ENCODE measurements at regions not wholly inside any gene's neighbourhood (a gene's known extent, or its start where the extent isn't known, plus 50 kb on each side); places are given as distances from the start of the nearest gene placed in this dataset.

DNA sequence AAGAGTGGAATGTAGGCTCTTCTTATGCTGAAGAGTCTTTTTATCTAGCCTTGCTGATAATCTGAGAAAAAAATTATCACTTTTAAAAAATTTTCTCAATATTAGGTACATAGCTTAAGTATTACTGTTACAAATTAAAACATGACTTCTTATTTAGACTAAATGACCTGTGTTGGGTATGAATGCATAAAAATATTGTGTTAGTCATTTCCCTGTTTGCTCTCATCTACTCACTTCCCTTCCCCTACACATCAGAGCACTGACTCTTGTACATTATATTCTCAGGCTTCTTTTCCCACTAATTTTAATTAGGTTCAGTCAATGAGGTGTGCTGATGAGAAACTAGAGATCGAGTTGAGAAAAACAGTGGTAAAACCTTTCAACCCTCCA lies 881.0 kb downstream of the PCDH18 start:
- TF ChIP-seq TAF1 (IDR thresholded peaks at IDR 0.05; ENCODE audit: low read depth) (no peak), RAD21 (IDR thresholded peaks at IDR 0.05; ENCODE audit: low read depth) (no peak), CREB1 (IDR thresholded peaks at IDR 0.05; ENCODE audit: low read depth) (no peak), YY1 (IDR thresholded peaks at IDR 0.05; ENCODE audit: low read depth) (no peak), TEAD4 (IDR thresholded peaks at IDR 0.05) (no peak)
- TF ChIP-seq, protein P1, sequence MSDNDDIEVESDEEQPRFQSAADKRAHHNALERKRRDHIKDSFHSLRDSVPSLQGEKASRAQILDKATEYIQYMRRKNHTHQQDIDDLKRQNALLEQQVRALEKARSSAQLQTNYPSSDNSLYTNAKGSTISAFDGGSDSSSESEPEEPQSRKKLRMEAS (IDR thresholded peaks at IDR 0.05): no peak

All from Ishikawa (cell line).